H1 (cell line): ENCODE measurements at regions not wholly inside any gene's neighbourhood (a gene's known extent, or its start where the extent isn't known, plus 50 kb on each side); places are given as distances from the start of the nearest gene placed in this dataset.

Experiments
- SIN3A ChIP-seq, 2 experiments: IDR thresholded peaks in 1 of 2; conservative IDR thresholded peaks in 1 of 2; 2 replicates each; pipeline ENCODE4 v1.6.1; 2011 to 2012; ENCODE audit warnings: low read length in 2 of 2, improper control_type of control experiment in 1 of 2, low read depth in 1 of 2, mild to moderate bottlenecking in 1 of 2

- no peak for TF ChIP-seq SIN3A (conservative IDR thresholded peaks at IDR 0.05 in 1 of 2, IDR thresholded peaks at IDR 0.05 in 1 of 2; ENCODE audit: low read depth in 1 of 2, low read length in 2 of 2)
These were observed 63.7 kb upstream of the ST6GALNAC3 start (continued) for GRCh38 chr1:76010802-76011201.
